Fibroblast of lung (primary cell): ENCODE measurements at regions not wholly inside any gene's neighbourhood (a gene's known extent, or its start where the extent isn't known, plus 50 kb on each side); places are given as distances from the start of the nearest gene placed in this dataset.

Source experiments
- DNase-seq, 2 donors: peaks; one replicate each; pipeline versions ENCODE4 v3.0.0 to v3.0.0-alpha.2; 2010; ENCODE audit warnings: low read depth in 2 of 2
- H2AFZ ChIP-seq: 2 replicates; pipeline ENCODE4 v1.5.1; 2012; ENCODE audit warnings: low read length, control low read depth, inconsistent platforms
- H3K27ac ChIP-seq: 2 replicates; pipeline ENCODE4 v1.5.1; 2011; ENCODE audit warnings: low read length, control low read depth; ENCODE audit not compliant: insufficient read depth
- H3K27me3 ChIP-seq: 2 replicates; pipeline ENCODE4 v1.5.1; 2011; ENCODE audit warnings: mild to moderate bottlenecking, low read length; ENCODE audit not compliant: control insufficient read depth, insufficient read depth
- H3K36me3 ChIP-seq: 2 replicates; pipeline ENCODE4 v1.5.1; 2011; ENCODE audit warnings: low read length; ENCODE audit not compliant: control insufficient read depth, insufficient read depth
- H3K4me1 ChIP-seq: 2 replicates; pipeline ENCODE4 v1.5.1; 2011; ENCODE audit warnings: low read length; ENCODE audit not compliant: control insufficient read depth, insufficient read depth; ENCODE audit errors: extremely low read depth
- H3K4me2 ChIP-seq: 2 replicates; pipeline ENCODE4 v1.5.1; 2011; ENCODE audit warnings: low read length, control low read depth; ENCODE audit not compliant: insufficient read depth; ENCODE audit errors: extremely low read depth
- H3K4me3 ChIP-seq, 4 experiments: fragments of 200-600 bp in 1 of 4; sonication (generic) in 1 of 4; replicated peaks in 1 of 4; 2 replicates each; pipeline ENCODE4 v1.5.1; 2011 to 2016; ENCODE audit warnings: low read length in 4 of 4, low read depth in 3 of 4, mild to moderate bottlenecking in 3 of 4, control low read depth in 2 of 4, inconsistent platforms in 1 of 4, mixed read lengths in 1 of 4; ENCODE audit not compliant: insufficient read depth in 1 of 4; ENCODE audit errors: control extremely low read depth in 1 of 4
- H3K79me2 ChIP-seq: 2 replicates; pipeline ENCODE4 v1.5.1; 2012; ENCODE audit warnings: mild to moderate bottlenecking, low read length, inconsistent platforms; ENCODE audit not compliant: control insufficient read depth, insufficient read depth
- H3K9ac ChIP-seq: 2 replicates; pipeline ENCODE4 v1.5.1; 2011; ENCODE audit warnings: mild to moderate bottlenecking, low read length, control low read depth; ENCODE audit not compliant: insufficient read depth
- H3K9me3 ChIP-seq: 2 replicates; pipeline ENCODE4 v1.5.1; 2012; ENCODE audit warnings: low read depth, low read length; ENCODE audit not compliant: control insufficient read depth, insufficient read depth
- H4K20me1 ChIP-seq: 2 replicates; pipeline ENCODE4 v1.5.1; 2011; ENCODE audit warnings: low read length; ENCODE audit not compliant: control insufficient read depth, insufficient read depth; ENCODE audit errors: extremely low read depth
- CTCF ChIP-seq, 2 donors: IDR thresholded peaks in 1 of 2; conservative IDR thresholded peaks in 1 of 2; 1 replicate in 1 of 2; 2 replicates in 1 of 2; pipeline ENCODE4 v1.5.1; 2011 to 2012; ENCODE audit warnings: low read length in 2 of 2, control low read depth in 1 of 2, inconsistent platforms in 1 of 2, low read depth in 1 of 2, mild to moderate bottlenecking in 1 of 2
- EZH2 ChIP-seq: IDR thresholded peaks from 2 replicates; pipeline ENCODE4 v1.5.1; 2012; ENCODE audit warnings: low read length, control low read depth, mild to moderate bottlenecking; ENCODE audit errors: missing control alignments

GRCh38 chr2:8197101-8197500 is 484.8 kb upstream of the ID2 start:
- no peak for TF ChIP-seq EZH2
- no peak for TF ChIP-seq CTCF (conservative IDR thresholded peaks at IDR 0.05 in 1 of 2, IDR thresholded peaks at IDR 0.05 in 1 of 2; ENCODE audit: low read depth in 1 of 2, low read length in 2 of 2)
- DNase-seq: peak; percentile 74 to 76
- Histone ChIP-seq H3K9me3 (no peaks in the 10 kb centered on the region), H3K4me1 (no peaks in the 10 kb centered on the region), H4K20me1 (no peaks in the 10 kb centered on the region), H3K36me3 (no peaks in the 10 kb centered on the region), H3K27ac (no peak overlapping the region), H3K27me3 (no peaks in the 10 kb centered on the region), H3K79me2 (no peaks in the 10 kb centered on the region), H3K9ac (no peak overlapping the region), H2AFZ (no peak overlapping the region), H3K4me2 (no peak overlapping the region), H3K4me3 (no peak overlapping the region)

GRCh38 chr2:8197825-8198224 is 484.0 kb upstream of the ID2 start:
- no peak overlapping the region for H3K4me2 ChIP-seq
- H3K4me3 ChIP-seq: no peak overlapping the region
- no peak overlapping the region for H3K27ac ChIP-seq
- H3K36me3 ChIP-seq: no peaks in the 10 kb centered on the region
- H3K9ac ChIP-seq: no peak overlapping the region
- no peaks in the 10 kb centered on the region for H3K27me3 ChIP-seq
- H2AFZ ChIP-seq: no peak overlapping the region
- H3K9me3 ChIP-seq: no peaks in the 10 kb centered on the region
- no peak for DNase-seq
- TF ChIP-seq CTCF (conservative IDR thresholded peaks at IDR 0.05 in 1 of 2, IDR thresholded peaks at IDR 0.05 in 1 of 2; ENCODE audit: low read depth in 1 of 2, low read length in 2 of 2) (no peak), EZH2 (no peak)
- H3K4me1 ChIP-seq: no peaks in the 10 kb centered on the region
- H4K20me1 ChIP-seq: no peaks in the 10 kb centered on the region
- H3K79me2 ChIP-seq: no peaks in the 10 kb centered on the region

- no peaks in the 10 kb centered on the region for H3K27me3 ChIP-seq
- no peaks in the 10 kb centered on the region for H3K4me1 ChIP-seq
- DNase-seq: peak in 1 of 2 donors; percentile 11
- H3K4me2 ChIP-seq: no peak overlapping the region
- no peaks in the 10 kb centered on the region for H4K20me1 ChIP-seq
- no peaks in the 10 kb centered on the region for H3K36me3 ChIP-seq
- H3K9ac ChIP-seq: no peak overlapping the region
- no peaks in the 10 kb centered on the region for H3K9me3 ChIP-seq
- no peaks in the 10 kb centered on the region for H3K79me2 ChIP-seq
- no peak overlapping the region for H2AFZ ChIP-seq
- no peak overlapping the region for H3K4me3 ChIP-seq
- TF ChIP-seq EZH2 (no peak), CTCF (conservative IDR thresholded peaks at IDR 0.05 in 1 of 2, IDR thresholded peaks at IDR 0.05 in 1 of 2; ENCODE audit: low read depth in 1 of 2, low read length in 2 of 2) (no peak)
- H3K27ac ChIP-seq: no peak overlapping the region
Measured at GRCh38 chr2:8198766-8199382, 483.0 kb upstream of the ID2 start.
